Natural killer cell treated with Interleukin-12 subunit alpha and Interleukin-12 subunit beta and Interleukin-15 and Interleukin-18, amount 100 ng/mL, for 72 hours (primary cell): ENCODE measurements at regions not wholly inside any gene's neighbourhood (a gene's known extent, or its start where the extent isn't known, plus 50 kb on each side); places are given as distances from the start of the nearest gene placed in this dataset.

ENCODE experiments used
- ATAC-seq, 2 donors: fragments of 150-1000 bp; cut with Tn5 transposase in 1 of 2; sonication (Bioruptor Pico), chemical (Tn5 transposase) in 1 of 2; 2 replicates each; pipeline ENCODE4 v1.10.0; 2021
- DNase-seq: peaks from one replicate; pipeline ENCODE4 v3.0.0; 2022; ENCODE audit warnings: low spot score
- H3K27ac Mint-ChIP-seq, 2 donors: 1 replicate in 1 of 2; 2 replicates in 1 of 2; pipeline ENCODE4 v1.8.0; 2022; ENCODE audit warnings: mixed read lengths in 2 of 2, mild to moderate bottlenecking in 1 of 2, moderate library complexity in 1 of 2
- H3K27me3 Mint-ChIP-seq, 2 donors: 1 replicate in 1 of 2; 2 replicates in 1 of 2; pipeline ENCODE4 v1.8.0; 2022; ENCODE audit warnings: mixed read lengths in 2 of 2
- H3K36me3 Mint-ChIP-seq: one replicate; pipeline ENCODE4 v1.8.0; 2022; ENCODE audit warnings: mixed read lengths
- H3K4me1 Mint-ChIP-seq, 2 donors: 1 replicate in 1 of 2; 2 replicates in 1 of 2; pipeline ENCODE4 v1.8.0; 2022; ENCODE audit warnings: low read depth in 2 of 2, mixed read lengths in 2 of 2, mild to moderate bottlenecking in 1 of 2
- H3K4me3 Mint-ChIP-seq: one replicate; pipeline ENCODE4 v1.8.0; 2022; ENCODE audit warnings: mixed read lengths
- H3K9me3 Mint-ChIP-seq: 2 replicates; pipeline ENCODE4 v1.8.0; 2022; ENCODE audit warnings: mixed read lengths

DNA sequence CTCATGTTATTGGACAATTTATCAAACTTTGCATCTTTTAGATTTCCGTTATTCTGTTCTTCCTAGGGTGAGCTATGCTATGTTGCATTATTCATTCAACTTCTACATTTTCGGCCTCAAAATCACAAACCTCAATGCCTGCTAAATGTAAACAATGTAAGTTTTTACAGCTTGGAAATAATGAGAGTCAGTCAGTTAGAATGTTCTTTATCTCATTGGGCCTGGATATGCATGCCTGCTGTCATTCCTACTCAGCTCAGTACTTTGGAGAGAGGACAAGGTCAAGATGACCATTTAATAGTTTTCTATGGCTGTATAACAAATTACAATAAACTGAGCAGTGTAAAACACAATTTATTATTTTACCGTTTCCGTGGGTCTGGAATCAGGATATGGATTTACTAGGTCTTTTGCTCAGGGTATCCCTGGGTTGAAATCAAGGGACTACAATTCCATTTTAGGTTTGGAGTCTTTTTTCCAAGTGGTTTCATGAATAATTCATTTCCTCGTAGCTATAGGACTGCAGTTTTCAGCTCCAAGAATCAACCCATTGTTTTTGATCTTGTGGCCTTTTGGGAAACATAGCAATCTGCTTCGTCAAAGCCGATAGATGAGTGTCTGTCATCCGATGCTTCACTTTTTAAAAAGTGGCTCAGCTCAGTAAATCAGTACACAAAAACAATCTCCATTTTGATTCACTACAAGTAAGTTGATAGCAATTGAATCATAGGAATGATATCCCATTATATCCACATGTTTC is 1143.2 kb upstream of the CDH6 start:
- no peak for ATAC-seq
- no peak overlapping the region for H3K4me3 Mint-ChIP-seq
- no peaks in the 10 kb centered on the region for H3K27me3 Mint-ChIP-seq

DNA sequence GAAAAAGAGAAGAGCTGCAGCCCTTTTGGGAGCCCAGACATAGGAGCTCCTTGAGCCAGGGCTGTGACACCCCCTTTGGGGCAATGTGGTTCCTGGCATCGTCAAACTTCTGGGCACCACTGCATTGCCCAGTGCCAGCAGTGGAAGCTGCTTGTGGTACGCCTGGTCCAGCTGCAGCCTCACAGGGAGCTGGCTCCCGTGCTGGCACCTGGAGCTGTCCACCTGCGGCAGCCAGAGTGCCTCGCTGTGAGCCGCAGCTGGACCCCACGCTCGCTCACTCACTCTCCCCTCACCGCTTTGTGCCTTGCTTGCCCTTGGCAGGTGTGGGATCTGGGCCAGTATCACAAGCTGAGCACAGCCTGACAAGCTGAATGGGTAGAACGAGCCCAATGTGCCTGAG is 1150.8 kb upstream of the CDH6 start:
- H3K27me3 Mint-ChIP-seq, result no peaks in the 10 kb centered on the region
- ATAC-seq (no peak), DNase-seq (no peak)
- peaks cover 5% of the 10 kb centered on the region for H3K36me3 Mint-ChIP-seq
- H3K9me3 Mint-ChIP-seq, result peaks cover 13% of the 10 kb centered on the region
- H3K4me3 Mint-ChIP-seq, result no peak overlapping the region
- no peaks in the 10 kb centered on the region for H3K4me1 Mint-ChIP-seq
- no peak overlapping the region for H3K27ac Mint-ChIP-seq

More for the DNA sequence above, 1143.2 kb upstream of the CDH6 start:
- H3K4me1 Mint-ChIP-seq, result no peaks in the 10 kb centered on the region
- peaks cover 11% of the 10 kb centered on the region for H3K9me3 Mint-ChIP-seq
- no peak for DNase-seq
- peaks cover 5% of the 10 kb centered on the region for H3K36me3 Mint-ChIP-seq
- no peak overlapping the region for H3K27ac Mint-ChIP-seq

DNA sequence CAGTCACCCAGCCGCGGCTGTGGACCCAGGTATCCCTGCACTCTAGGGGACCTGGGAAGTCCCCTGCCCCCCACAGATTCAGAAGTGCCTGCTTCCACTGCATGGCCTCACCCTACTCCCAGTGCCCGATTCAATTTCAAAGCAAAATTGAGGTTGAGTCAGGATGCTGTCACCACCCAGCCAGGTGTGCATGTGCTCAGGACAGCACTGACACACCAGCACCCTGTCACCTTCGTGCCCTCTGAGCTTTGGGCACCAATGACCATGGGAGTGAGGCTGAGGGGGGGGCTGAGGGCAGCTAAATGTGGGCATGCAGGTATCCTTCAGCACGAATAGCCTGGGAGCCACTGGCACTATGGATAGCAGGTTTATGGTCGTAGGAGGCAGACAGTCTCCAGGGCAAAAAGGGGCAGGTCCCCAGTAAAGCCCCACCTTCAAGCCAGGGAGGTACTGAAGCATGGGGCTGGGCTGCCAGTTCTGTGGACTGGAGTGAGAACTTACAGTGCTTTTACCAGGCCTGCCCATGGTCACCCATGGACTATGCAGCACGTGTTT is 1151.6 kb upstream of the CDH6 start:
- H3K36me3 Mint-ChIP-seq, result no peaks in the 10 kb centered on the region
- H3K4me3 Mint-ChIP-seq, result no peak overlapping the region
- H3K9me3 Mint-ChIP-seq, result peaks cover 7% of the 10 kb centered on the region
- H3K27ac Mint-ChIP-seq, result no peak overlapping the region
- H3K27me3 Mint-ChIP-seq, result no peaks in the 10 kb centered on the region
- H3K4me1 Mint-ChIP-seq, result no peaks in the 10 kb centered on the region
- no peak for ATAC-seq
- no peak for DNase-seq

DNA sequence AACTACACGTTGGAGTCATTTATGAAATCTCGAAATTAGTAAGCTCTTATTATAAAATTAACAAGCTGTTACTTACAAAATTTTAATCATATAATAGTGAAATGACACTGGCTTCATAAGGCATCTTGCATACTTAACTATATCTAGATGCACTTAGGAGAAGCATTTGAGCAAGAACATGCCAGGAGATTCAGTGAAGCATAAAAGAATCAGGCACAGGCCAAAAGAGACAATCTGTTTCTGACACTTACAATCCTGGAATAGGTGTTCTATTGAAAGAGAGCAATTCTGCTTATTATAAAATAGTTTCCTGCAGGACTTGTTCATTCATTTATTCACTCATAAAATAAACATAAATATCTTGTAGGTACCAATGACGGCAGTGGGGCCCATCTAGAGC is 1152.2 kb upstream of the CDH6 start:
- peaks cover 8% of the 10 kb centered on the region for H3K9me3 Mint-ChIP-seq
- no peaks in the 10 kb centered on the region for H3K4me1 Mint-ChIP-seq
- DNase-seq, result no peak

DNA sequence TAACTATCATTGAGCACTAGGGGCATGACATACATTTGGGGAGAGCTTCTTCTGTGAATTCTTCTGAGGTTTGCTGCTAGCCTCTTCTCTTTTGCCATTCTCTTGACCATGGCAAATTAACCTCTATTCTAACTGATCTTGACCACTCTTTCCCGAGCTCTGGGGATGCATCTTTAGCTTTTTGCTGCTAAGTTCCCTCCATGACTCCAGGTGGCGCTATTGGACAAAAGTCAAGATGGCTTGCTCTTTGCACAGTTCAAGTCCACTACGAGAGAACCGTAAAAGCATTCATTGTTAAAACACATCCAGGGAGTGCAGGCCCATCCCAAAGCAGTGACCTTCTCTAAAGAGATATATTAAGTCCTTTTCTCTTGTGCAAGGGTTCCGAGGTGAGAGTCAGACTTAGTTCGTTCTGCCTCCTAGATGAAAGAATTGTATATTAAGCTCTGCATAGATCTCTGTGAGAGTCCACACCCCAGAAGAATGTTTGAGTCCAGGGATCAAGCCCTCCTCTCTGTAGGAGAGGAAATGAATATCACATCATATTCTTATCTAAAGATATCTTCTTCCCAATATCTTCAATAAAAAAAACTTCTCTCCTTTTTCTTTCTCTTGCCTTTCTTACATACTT is 1152.9 kb upstream of the CDH6 start:
- Mint-ChIP-seq H3K4me3 (no peak overlapping the region), H3K27ac (no peak overlapping the region), H3K9me3 (peaks cover 11% of the 10 kb centered on the region), H3K4me1 (no peaks in the 10 kb centered on the region), H3K36me3 (no peaks in the 10 kb centered on the region), H3K27me3 (no peaks in the 10 kb centered on the region)
- DNase-seq (no peak), ATAC-seq (no peak)

More for the DNA sequence above, 1152.2 kb upstream of the CDH6 start:
- Mint-ChIP-seq H3K27me3 (no peaks in the 10 kb centered on the region), H3K36me3 (no peaks in the 10 kb centered on the region), H3K27ac (no peak overlapping the region), H3K4me3 (no peak overlapping the region)
- no peak for ATAC-seq

DNA sequence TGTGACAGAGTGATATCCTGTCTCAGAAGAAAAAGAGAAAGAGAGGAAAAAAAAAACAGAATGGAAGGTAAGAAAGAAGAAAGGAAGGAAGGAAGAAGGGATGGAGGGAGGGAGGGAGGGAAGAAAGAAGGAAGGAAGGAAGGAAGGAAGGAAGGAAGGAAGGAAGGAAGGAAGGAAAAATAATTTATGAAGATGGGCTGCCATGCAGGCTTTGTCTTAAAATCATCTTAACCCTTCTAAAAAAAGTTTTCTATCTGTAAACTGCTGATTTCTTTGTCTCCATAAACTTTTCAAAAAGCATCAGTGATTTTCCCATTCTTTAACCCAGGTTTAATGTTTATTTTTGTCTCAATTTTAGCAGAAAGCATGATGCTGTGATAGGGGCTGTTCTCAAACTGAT is 1154.1 kb upstream of the CDH6 start:
- Mint-ChIP-seq H3K4me3 (no peak overlapping the region), H3K9me3 (peaks cover 15% of the 10 kb centered on the region), H3K27me3 (no peaks in the 10 kb centered on the region), H3K4me1 (no peaks in the 10 kb centered on the region), H3K36me3 (peaks cover 6% of the 10 kb centered on the region), H3K27ac (no peak overlapping the region)
- ATAC-seq, result no peak
- DNase-seq, result no peak

DNA sequence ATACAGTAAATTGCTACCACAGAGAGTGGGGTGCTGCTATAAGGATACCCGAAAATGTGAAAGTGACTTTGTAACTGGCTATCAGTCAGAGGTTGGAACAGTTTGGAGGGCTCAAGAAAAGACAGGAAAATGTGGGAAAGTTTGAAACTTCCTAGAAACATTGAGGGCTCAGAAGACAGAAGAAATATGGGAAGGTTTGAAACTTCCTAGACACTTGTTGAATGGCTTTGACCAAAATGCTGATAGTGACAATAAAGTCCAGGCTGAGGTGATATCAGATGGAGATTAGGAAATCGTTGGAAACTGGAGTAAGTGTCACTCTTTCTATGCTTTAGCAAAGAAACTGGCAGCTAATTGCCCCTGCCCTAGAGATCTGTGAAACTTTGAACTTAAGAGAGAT is 1158.6 kb upstream of the CDH6 start:
- Mint-ChIP-seq H3K27ac (no peak overlapping the region), H3K27me3 (no peaks in the 10 kb centered on the region), H3K36me3 (peaks cover 6% of the 10 kb centered on the region), H3K4me1 (no peaks in the 10 kb centered on the region), H3K4me3 (no peak overlapping the region), H3K9me3 (peaks cover 12% of the 10 kb centered on the region)
- DNase-seq (no peak), ATAC-seq (no peak)

DNA sequence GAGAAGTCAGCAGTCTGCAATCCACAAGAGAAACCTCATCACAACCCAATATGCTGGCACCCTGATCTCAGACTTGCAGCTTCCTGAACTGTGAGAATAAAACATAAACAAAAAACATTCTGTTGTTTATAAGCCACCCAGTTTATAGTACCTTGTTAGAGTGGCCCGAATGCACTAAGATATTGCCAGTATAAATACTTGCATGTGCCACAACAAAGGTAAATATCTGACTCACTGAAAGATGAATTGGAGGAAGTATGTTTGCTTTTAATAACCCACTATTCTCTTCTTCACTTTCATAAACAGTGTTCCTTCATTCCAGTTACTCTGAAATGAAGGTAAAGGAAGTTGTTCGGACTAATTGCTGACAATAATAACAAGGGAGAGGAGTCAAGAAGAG is 1163.4 kb upstream of the CDH6 start:
- H3K4me1 Mint-ChIP-seq, result no peaks in the 10 kb centered on the region
- no peak for DNase-seq
- ATAC-seq, result no peak
- H3K36me3 Mint-ChIP-seq, result peaks cover 5% of the 10 kb centered on the region
- no peaks in the 10 kb centered on the region for H3K27me3 Mint-ChIP-seq
- no peak overlapping the region for H3K4me3 Mint-ChIP-seq
- no peak overlapping the region for H3K27ac Mint-ChIP-seq
- peaks cover 11% of the 10 kb centered on the region for H3K9me3 Mint-ChIP-seq

DNA sequence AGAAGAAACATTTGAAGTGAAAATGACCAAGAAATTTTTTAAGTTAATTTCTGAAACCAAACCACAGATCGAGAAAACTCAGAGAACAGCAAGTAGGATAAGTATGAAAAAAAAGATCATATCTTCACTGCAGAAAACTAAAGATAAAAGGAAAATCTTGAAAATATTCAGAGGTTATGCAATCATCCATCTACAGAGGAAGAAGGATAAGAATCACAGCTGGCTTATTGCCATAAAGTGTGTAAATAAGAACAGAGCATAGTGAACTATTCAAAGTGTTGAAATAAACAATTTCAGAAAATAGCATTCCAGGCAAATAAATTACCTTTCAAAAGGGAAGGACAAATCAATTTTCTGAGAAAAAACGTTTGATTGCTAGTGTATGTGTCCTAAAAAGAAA is 1191.7 kb upstream of the CDH6 start:
- Mint-ChIP-seq H3K27me3 (no peaks in the 10 kb centered on the region), H3K27ac (no peak overlapping the region), H3K9me3 (peaks cover 6% of the 10 kb centered on the region), H3K4me1 (no peaks in the 10 kb centered on the region), H3K4me3 (no peak overlapping the region), H3K36me3 (peaks cover 15% of the 10 kb centered on the region)
- ATAC-seq, result no peak
- DNase-seq, result no peak

DNA sequence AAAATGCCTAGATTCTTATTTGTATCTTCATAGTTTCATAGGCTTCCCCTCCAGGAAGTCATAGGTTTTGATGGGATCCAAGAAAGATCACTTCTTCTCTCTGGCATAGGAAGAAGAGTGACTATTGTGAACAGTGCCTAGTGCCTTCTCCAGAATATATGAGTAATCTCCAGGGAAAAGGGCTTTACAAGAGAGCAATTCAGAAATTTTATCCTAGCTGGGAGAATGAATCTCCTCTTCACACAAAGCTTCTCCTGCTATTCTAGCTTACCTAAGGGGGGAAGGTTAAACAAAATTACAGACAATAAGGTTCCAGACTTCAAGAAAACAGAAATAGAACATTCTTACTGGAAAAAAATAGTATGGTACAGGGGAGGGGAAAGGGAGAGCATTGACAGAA is 1193.3 kb upstream of the CDH6 start:
- Mint-ChIP-seq H3K36me3 (peaks cover 15% of the 10 kb centered on the region), H3K9me3 (peaks cover 6% of the 10 kb centered on the region), H3K27me3 (no peaks in the 10 kb centered on the region), H3K4me1 (no peaks in the 10 kb centered on the region), H3K4me3 (no peak overlapping the region), H3K27ac (no peak overlapping the region)
- DNase-seq (no peak), ATAC-seq (no peak)

DNA sequence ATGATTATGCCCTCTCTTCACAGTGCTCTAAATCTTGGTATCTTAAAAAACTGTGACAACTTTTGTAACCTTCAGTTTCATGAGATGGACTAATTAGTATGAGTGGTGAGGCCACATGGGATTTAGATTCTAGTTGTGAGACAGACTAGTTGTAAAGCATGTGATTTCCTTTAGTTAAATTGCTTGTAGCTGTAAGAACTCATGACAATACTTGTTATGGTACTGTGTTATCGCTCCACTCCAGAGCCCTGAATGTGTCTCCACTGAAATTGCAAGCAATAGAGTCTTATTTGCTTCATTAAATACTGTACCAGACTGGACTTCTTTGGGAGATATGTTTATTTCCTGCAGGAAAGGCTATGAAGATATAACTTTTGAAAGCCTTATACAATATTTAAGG is 1198.3 kb upstream of the CDH6 start:
- Mint-ChIP-seq H3K27me3 (no peaks in the 10 kb centered on the region), H3K4me3 (no peak overlapping the region), H3K36me3 (peaks cover 6% of the 10 kb centered on the region), H3K4me1 (no peaks in the 10 kb centered on the region), H3K27ac (no peak overlapping the region), H3K9me3 (peaks cover 16% of the 10 kb centered on the region)
- ATAC-seq (no peak), DNase-seq (no peak)

DNA sequence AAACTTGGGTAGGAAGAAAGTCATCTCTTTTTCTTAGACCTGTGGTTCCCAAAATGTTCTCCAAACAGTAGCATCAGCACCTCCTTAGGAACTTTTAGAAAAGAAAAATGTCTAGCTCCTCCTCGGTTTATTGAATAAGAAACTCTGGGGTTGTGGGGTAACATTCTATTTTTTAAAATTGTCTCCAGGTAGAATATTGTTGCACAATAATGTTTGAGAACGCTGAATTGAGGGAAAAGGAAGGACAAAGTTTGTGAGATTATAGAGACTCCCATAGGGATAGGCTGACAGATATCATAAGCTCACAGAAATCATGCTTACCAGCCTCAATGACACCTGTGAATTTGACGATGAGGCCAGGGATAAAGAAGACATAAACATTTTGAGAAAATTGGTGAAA is 1199.0 kb upstream of the CDH6 start:
- H3K9me3 Mint-ChIP-seq, result peaks cover 20% of the 10 kb centered on the region
- H3K4me1 Mint-ChIP-seq, result no peaks in the 10 kb centered on the region
- H3K27ac Mint-ChIP-seq, result no peak overlapping the region
- no peaks in the 10 kb centered on the region for H3K27me3 Mint-ChIP-seq
- no peak for DNase-seq
- H3K36me3 Mint-ChIP-seq, result peaks cover 5% of the 10 kb centered on the region
- no peak for ATAC-seq
- H3K4me3 Mint-ChIP-seq, result no peak overlapping the region

DNA sequence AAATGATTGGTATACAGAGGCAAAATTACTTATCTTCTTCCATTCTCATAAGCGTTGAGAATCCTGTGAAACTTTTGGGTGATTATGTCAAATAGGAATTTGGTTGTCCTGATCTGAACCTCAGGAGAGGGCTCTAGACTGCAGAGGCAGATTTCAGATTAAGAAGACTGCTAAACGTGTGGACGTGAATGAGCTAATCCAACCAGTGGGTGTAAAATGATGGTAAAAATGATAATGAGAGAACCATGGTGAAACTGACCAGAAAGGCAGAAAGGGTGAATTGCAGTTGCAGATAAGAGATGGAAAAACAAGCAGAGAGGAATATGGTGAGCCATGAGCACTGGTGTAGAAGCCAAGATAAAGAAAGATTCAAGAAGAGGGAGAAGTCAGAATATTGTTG is 1200.2 kb upstream of the CDH6 start:
- no peak for DNase-seq
- H3K9me3 Mint-ChIP-seq, result peaks cover 19% of the 10 kb centered on the region
- no peaks in the 10 kb centered on the region for H3K4me1 Mint-ChIP-seq
- ATAC-seq, result no peak
- no peak overlapping the region for H3K27ac Mint-ChIP-seq
- no peaks in the 10 kb centered on the region for H3K36me3 Mint-ChIP-seq
- no peaks in the 10 kb centered on the region for H3K27me3 Mint-ChIP-seq
- H3K4me3 Mint-ChIP-seq, result no peak overlapping the region

DNA sequence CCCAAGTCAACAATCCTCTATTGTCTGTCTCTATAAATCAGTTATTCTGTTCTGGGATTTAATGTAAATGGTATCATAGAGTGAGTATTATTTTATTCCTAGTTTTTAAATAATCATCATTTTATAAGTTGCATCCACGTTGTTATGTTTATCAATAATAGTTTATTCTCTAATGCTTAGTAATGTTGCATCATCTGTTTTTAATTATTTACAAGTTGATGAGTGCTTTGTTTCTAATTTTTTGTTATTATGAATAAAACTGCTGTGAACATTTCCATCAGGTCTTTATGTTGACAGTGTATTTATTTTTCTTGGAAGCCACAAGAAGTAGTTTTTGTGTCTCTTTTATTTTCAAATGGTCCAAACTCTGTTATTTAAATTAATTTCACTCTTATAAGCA is 1201.2 kb upstream of the CDH6 start:
- no peaks in the 10 kb centered on the region for H3K27me3 Mint-ChIP-seq
- H3K9me3 Mint-ChIP-seq, result peaks cover 20% of the 10 kb centered on the region
- ATAC-seq, result no peak
- H3K4me3 Mint-ChIP-seq, result no peak overlapping the region
- no peak overlapping the region for H3K27ac Mint-ChIP-seq
- H3K36me3 Mint-ChIP-seq, result no peaks in the 10 kb centered on the region
- no peak for DNase-seq
- no peaks in the 10 kb centered on the region for H3K4me1 Mint-ChIP-seq
